HG03378 (cell line): ENCODE measurements at regions not wholly inside any gene's neighbourhood (a gene's known extent, or its start where the extent isn't known, plus 50 kb on each side); places are given as distances from the start of the nearest gene placed in this dataset.
"Not testable (repeated sequence)": the region's sequence is repeated elsewhere in the genome, so short reads cannot be mapped to it uniquely, and the experiment has no call there.

Source experiments
- ATAC-seq: cut with Tn5 transposase; IDR thresholded peaks from one replicate; pipeline ENCODE4 v1.9.1; 2021; ENCODE audit warnings: mild to moderate bottlenecking, moderate library complexity; ENCODE audit not compliant: unreplicated experiment

- ATAC-seq, result no peak
Measured at GRCh38 chr5:68834491-68834981, 259.3 kb upstream of the SLC30A5 start.

- no peak for ATAC-seq
Measured at GRCh38 chr5:68838157-68838718, 255.6 kb upstream of the SLC30A5 start.

GRCh38 chr5:68839019-68839552 is 254.7 kb upstream of the SLC30A5 start:
- no peak for ATAC-seq

DNA sequence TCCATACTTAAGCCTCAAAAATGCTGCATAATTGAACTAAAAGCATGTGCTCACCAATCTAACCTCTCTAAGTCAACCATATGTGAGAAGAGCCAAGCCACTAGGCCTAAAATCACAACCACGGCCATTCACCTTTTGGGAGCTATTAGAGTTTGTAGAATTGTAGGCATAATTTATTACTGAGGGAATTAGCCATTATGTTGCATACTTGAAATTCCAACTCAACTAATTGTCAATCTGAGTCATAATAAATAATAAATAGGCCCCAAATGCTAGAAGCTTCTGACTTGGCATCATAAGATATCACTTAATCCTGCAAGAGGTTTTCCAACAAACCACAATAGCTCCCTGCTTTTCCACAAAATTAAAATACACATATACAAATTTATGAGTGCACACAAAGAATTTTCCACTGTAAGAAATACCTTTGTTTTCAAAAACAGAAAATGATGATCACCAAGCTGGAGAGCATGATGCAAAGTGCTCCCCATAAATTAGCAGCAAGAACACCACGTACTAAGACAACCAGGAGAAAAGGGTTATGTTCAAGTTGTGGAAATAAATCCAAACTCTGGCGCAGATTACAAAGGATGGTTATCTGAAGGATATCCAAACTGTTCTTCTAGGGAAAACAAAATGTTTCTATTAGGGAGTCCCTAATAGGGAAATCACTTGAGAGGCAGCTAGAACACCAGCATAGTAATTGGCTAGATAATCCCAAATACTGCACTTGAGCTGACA is 250.0 kb upstream of the SLC30A5 start:
- no peak for ATAC-seq

- ATAC-seq, result no peak
Measured at GRCh38 chr5:68845131-68845530, 248.7 kb upstream of the SLC30A5 start.

GRCh38 chr5:68846828-68847227 is 247.0 kb upstream of the SLC30A5 start:
- no peak for ATAC-seq

- no peak for ATAC-seq
Measured at GRCh38 chr5:68848091-68848490, 245.7 kb upstream of the SLC30A5 start.

- ATAC-seq, result no peak
Measured at GRCh38 chr5:68849103-68849502, 244.7 kb upstream of the SLC30A5 start.

GRCh38 chr5:68849906-68850305 is 243.9 kb upstream of the SLC30A5 start:
- ATAC-seq, result no peak

GRCh38 chr5:68861099-68861498 is 232.7 kb upstream of the SLC30A5 start:
- no peak for ATAC-seq

DNA sequence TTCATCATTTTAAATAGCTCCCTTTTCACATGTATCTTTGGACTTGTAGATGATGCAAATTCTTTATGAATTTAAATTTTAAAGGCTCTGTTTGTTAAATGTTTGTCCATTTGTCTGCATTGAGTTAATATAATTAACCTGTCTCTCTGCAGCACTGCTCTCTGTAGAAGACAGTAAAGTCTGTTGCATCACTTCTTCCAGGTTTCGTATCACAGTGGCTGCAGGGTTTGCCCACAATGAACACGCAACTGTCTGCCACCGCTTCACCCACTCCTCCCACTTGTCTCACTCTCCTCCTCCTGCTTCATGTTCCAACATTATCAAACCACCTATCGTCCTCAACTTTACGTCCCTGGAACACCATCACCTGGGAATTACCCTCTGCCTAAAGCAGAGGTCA is 231.3 kb upstream of the SLC30A5 start:
- ATAC-seq, result no peak

DNA sequence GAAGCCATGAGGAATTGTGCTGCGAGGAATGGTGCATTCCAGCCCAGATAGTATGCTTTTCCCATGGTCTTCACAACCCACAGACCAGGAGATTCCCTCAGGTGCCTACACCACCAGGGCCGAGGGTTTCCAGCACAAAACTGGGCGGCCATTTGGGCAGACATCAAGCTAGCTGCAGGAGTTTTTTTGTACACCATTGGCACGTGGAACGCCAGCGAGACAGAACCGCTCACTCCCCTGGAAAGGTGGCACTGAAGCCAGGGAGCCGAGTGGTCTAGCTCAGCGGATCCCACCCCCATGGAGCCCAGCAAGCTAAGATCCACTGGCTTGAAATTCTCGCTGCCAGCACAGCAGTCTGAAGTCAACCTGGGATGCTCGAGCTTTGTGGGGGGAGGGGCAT is 228.6 kb upstream of the SLC30A5 start:
- ATAC-seq, result not testable (repeated sequence)

DNA sequence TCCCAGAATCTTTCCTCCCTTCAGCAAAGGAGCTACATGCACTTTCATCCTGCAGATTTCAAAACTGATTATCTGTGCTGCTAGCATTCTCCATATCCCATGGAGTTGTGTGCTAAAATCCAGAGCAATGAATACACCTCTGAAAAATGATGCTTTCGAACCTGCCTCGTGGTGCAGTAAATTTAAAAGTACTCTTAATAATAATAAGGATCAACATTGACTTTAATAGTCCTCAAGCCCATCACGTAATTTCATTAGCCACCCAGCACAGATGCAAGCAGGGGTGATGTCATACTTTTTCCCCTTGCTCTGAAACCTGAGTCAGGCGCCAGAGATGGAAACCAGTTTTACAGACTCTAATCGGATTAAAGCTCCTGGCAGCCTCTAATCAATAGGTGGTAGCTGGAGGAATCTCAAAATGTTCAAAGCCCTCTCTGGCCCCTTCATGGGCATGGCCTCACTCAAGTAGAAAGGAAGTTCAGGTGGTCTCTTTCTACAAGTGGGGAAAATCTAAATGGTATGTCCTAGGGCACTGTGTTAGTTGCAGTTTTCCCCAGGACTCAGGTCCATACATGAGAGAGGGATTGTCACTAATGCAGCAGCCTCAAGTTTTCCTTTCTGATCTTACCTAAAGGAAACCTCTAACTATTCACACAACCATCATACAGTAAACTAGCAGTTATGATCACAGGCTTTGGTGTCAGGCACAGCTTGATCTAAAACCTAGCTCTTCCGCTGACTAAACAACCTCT is 221.6 kb upstream of the SLC30A5 start:
- no peak for ATAC-seq

GRCh38 chr5:68873198-68873597 is 220.6 kb upstream of the SLC30A5 start:
- ATAC-seq, result no peak

- ATAC-seq, result no peak
Measured at GRCh38 chr5:68875351-68875750, 218.5 kb upstream of the SLC30A5 start.

DNA sequence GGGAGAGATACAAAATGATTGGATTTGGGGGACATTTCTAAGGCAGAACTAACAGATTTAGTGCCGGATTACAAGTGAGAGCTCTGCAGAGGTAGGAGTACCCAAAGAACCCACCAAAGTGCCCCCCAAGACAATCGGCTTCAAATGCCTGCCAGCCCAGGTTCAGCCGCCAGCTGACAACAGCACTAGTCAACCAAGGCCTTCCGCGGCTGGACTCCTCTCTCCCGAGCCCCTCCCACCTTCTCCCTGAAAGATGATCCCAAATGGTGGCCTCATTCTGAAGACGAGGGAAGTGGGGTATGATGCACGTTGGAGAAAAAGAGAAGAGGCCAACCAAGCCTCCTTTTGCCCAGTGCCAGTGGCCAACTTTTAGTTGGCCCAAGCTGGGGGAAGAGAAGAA is 210.4 kb upstream of the SLC30A5 start:
- no peak for ATAC-seq

DNA sequence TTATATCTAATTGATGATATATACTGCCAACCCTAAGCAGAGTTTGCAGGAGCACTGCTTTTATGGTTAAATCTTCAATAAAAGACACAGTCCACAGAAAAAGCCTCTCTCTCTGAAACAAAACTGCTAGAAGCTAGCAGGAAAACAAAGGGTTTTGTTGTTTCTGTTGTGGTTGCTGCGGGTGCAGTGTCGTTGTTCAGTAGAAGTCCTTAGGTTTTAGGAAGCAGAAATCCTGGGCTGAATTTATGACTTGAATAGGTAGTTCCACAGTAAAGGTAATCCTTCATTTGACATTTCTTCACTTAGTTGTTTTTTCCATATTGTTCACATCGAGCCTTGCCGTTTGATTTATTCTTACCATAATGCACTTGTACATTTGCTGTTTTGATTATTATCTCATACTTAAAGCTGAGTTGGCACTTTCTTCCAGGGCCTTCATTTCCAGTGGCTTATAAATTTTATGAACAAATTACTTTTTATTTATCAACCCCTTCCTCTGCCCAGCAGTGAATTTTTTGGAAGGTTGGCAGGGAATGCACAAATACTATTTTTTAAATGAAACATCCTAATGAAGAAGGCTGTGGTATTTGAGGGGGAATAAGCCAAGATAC is 209.6 kb upstream of the SLC30A5 start:
- ATAC-seq, result no peak

DNA sequence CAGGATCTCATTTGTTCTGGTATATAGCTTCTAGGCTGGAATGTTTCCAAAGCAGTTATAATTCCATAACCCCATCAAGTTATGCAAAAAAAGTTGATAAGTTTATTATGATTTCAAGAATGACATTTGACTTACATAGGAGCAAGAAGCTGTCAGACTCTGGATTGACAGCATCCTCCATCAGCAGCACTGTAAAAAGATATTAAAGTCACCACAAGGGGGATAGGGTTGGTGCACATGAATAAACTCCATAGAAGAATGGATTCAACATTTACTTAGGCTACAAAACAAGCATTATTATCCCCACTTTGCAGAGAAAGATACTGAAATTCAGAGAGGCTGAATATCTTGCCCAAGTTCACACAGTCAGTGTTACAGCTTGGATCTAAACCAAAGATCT is 208.9 kb upstream of the SLC30A5 start:
- ATAC-seq, result no peak

DNA sequence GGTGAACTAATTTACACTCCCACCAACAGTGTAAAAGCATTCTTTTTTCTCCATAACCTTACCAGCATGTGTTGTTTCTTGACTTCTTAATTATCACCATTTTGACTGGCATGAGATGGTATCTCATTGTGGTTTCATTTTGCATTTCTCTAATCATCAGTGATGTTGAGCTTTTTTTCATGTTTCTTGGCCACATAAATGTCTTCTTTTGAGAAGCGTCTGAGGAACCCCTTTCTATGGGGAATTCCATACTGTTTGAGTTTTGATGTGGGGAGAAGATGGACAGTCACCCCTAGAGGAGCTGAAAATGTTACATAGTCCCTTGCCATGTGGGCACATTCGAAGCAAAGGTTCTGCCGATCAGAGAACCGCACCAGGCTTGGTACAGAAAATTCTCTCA is 207.0 kb upstream of the SLC30A5 start:
- no peak for ATAC-seq

GRCh38 chr5:68891718-68892117 is 202.1 kb upstream of the SLC30A5 start:
- ATAC-seq, result no peak

DNA sequence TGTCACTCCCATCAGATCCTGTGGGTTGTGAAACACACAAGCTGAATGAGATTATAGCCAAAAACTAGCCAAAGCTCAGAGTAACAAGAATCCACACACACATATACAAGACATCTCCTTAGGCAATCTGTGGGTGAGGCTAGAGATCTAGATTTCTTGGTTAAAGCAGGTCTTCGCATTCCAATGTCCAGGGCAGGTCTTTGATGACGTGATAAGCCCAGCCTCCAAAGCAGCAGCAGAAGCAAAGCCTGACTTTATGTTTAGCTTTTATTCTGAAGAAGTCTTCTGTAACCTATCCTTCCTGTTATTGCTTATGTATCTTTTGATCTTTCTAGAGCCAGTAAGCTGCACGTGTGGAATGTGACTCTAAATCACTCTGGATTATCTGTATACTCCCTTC is 199.1 kb upstream of the SLC30A5 start:
- ATAC-seq, result no peak
